Fibroblast of skin of left quadriceps (primary cell): ENCODE measurements at regions not wholly inside any gene's neighbourhood (a gene's known extent, or its start where the extent isn't known, plus 50 kb on each side); places are given as distances from the start of the nearest gene placed in this dataset.

ENCODE experiments used
- DNase-seq, 2 experiments: peaks; one replicate each; pipeline ENCODE4 v3.0.0-alpha.2; 2013; ENCODE audit warnings: low read depth in 2 of 2

- DNase-seq = peak; percentile 62 to 65
These were observed 114.5 kb upstream of the KIT start for GRCh38 chr4:54543088-54543795.

GRCh38 chr4:54545663-54546424 is 111.9 kb upstream of the KIT start:
- no peak for DNase-seq

- DNase-seq = no peak
These were observed 110.3 kb upstream of the KIT start for GRCh38 chr4:54547299-54548097.

- DNase-seq = no peak
These were observed 109.6 kb upstream of the KIT start for GRCh38 chr4:54548098-54548620.

- DNase-seq = no peak
These were observed 108.8 kb upstream of the KIT start for GRCh38 chr4:54548831-54549460.

- DNase-seq = no peak
These were observed 107.2 kb upstream of the KIT start for GRCh38 chr4:54550395-54551171.

GRCh38 chr4:54553001-54553400 is 104.8 kb upstream of the KIT start:
- DNase-seq = peak; percentile 36 to 41

GRCh38 chr4:54554339-54554990 is 103.3 kb upstream of the KIT start:
- DNase-seq = no peak

- no peak for DNase-seq
These were observed 101.7 kb upstream of the KIT start for GRCh38 chr4:54556051-54556450.

GRCh38 chr4:54556587-54556986 is 101.2 kb upstream of the KIT start:
- DNase-seq = no peak

GRCh38 chr4:54558889-54559677 is 98.7 kb upstream of the KIT start:
- DNase-seq = no peak

- DNase-seq = no peak
These were observed 97.2 kb upstream of the KIT start for GRCh38 chr4:54560513-54560912.

- DNase-seq = no peak
These were observed 95.8 kb upstream of the KIT start for GRCh38 chr4:54561940-54562339.

- no peak for DNase-seq
These were observed 91.1 kb upstream of the KIT start for GRCh38 chr4:54566608-54567007.

- no peak for DNase-seq
These were observed 90.4 kb upstream of the KIT start for GRCh38 chr4:54567327-54567726.

- peak; percentile 45 for DNase-seq
These were observed 89.6 kb upstream of the KIT start for GRCh38 chr4:54568184-54568583.

- no peak for DNase-seq
These were observed 86.9 kb upstream of the KIT start for GRCh38 chr4:54570822-54571221.

GRCh38 chr4:54571293-54572151 is 86.2 kb upstream of the KIT start:
- DNase-seq = no peak

GRCh38 chr4:54572152-54572542 is 85.6 kb upstream of the KIT start:
- DNase-seq = no peak
